HepG2 (cell line): ENCODE measurements at regions not wholly inside any gene's neighbourhood (a gene's known extent, or its start where the extent isn't known, plus 50 kb on each side); places are given as distances from the start of the nearest gene placed in this dataset.

ENCODE experiments used
- BCL6 ChIP-seq: IDR thresholded peaks from 2 replicates; pipeline ENCODE4 v1.6.1; 2016; ENCODE audit warnings: missing genetic modification reagents, missing compliant biosample characterization
- GPN1 ChIP-seq: sonication (generic); formaldehyde crosslinking; IDR thresholded peaks from 2 replicates; pipeline ENCODE4 v1.5.1; 2020; ENCODE audit warnings: missing genetic modification reagents, borderline replicate concordance
- HDAC1 ChIP-seq: sonication (generic); formaldehyde crosslinking; IDR thresholded peaks from 2 replicates; pipeline ENCODE4 v1.5.1; 2020; ENCODE audit warnings: mild to moderate bottlenecking, missing genetic modification reagents
- HES4 ChIP-seq: sonication (generic); formaldehyde crosslinking; IDR thresholded peaks from 2 replicates; pipeline ENCODE4 v1.9.0; 2021; ENCODE audit warnings: mild to moderate bottlenecking, missing genetic modification reagents, borderline replicate concordance
- HIVEP1 ChIP-seq: sonication (generic); formaldehyde crosslinking; IDR thresholded peaks from 2 replicates; pipeline ENCODE4 v1.4.0; 2020; ENCODE audit warnings: mild to moderate bottlenecking, missing genetic modification reagents
- HOMEZ ChIP-seq: IDR thresholded peaks from 2 replicates; pipeline ENCODE4 v1.6.1; 2016; ENCODE audit warnings: low read depth
- KLF11 ChIP-seq: IDR thresholded peaks from 2 replicates; pipeline ENCODE4 v1.6.1; 2016; ENCODE audit warnings: missing compliant biosample characterization
- POLR2AphosphoS2 ChIP-seq: IDR thresholded peaks from 2 replicates; pipeline ENCODE4 v1.6.1; 2011; ENCODE audit warnings: low read depth, low read length, improper control_type of control experiment
- RAD51 ChIP-seq: fragments of 450-650 bp; IDR thresholded peaks from 2 replicates; pipeline ENCODE4 v1.6.1; 2016; ENCODE audit warnings: borderline replicate concordance
- RFX1 ChIP-seq: fragments of 450-650 bp; IDR thresholded peaks from 2 replicates; pipeline ENCODE4 v1.6.1; 2017
- SPEN ChIP-seq: sonication (generic); formaldehyde crosslinking; IDR thresholded peaks from 2 replicates; pipeline ENCODE4 v1.5.1; 2020; ENCODE audit warnings: low read depth, mild to moderate bottlenecking, missing genetic modification reagents
- ZFP36L1 ChIP-seq: sonication (generic); formaldehyde crosslinking; IDR thresholded peaks from 2 replicates; pipeline ENCODE4 v1.8.0; 2022; ENCODE audit warnings: mild to moderate bottlenecking, missing genetic modification reagents, moderate library complexity
- ZMAT3 ChIP-seq: sonication (generic); formaldehyde crosslinking; conservative IDR thresholded peaks from 2 replicates; pipeline ENCODE4 v1.7.0; 2021; ENCODE audit warnings: missing genetic modification reagents
- ZNF264 ChIP-seq: sonication (generic); formaldehyde crosslinking; IDR thresholded peaks from 2 replicates; pipeline ENCODE4 v1.4.0; 2020; ENCODE audit warnings: missing genetic modification reagents
- ZNF292 ChIP-seq: sonication (generic); formaldehyde crosslinking; IDR thresholded peaks from 2 replicates; pipeline ENCODE4 v1.8.1; 2022; ENCODE audit warnings: mild to moderate bottlenecking, low read depth, missing genetic modification reagents, borderline replicate concordance
- ZNF350 ChIP-seq: sonication (generic); formaldehyde crosslinking; IDR thresholded peaks from 2 replicates; pipeline ENCODE4 v1.4.0; 2020; ENCODE audit warnings: mild to moderate bottlenecking, low read depth, missing genetic modification reagents, borderline replicate concordance
- ZNF383 ChIP-seq: sonication (generic); formaldehyde crosslinking; IDR thresholded peaks from 2 replicates; pipeline ENCODE4 v1.4.0; 2020; ENCODE audit warnings: missing genetic modification reagents, mild to moderate bottlenecking, borderline replicate concordance
- ZNF430 ChIP-seq: sonication (generic); formaldehyde crosslinking; IDR thresholded peaks from 2 replicates; pipeline ENCODE4 v1.9.0; 2021; ENCODE audit warnings: mild to moderate bottlenecking, missing genetic modification reagents
- ZNF496 ChIP-seq: sonication (generic); formaldehyde crosslinking; IDR thresholded peaks from 2 replicates; pipeline ENCODE4 v1.8.1; 2023; ENCODE audit warnings: mild to moderate bottlenecking, moderate library complexity, missing genetic modification reagents; ENCODE audit not compliant: insufficient replicate concordance
- ZNF552 ChIP-seq: sonication (generic); formaldehyde crosslinking; IDR thresholded peaks from 2 replicates; pipeline ENCODE4 v1.9.0; 2022; ENCODE audit warnings: missing genetic modification reagents, mild to moderate bottlenecking, borderline replicate concordance
- ZNF652 ChIP-seq: IDR thresholded peaks from 2 replicates; pipeline ENCODE4 v1.6.1; 2016; ENCODE audit warnings: low read depth, borderline replicate concordance
- ZNF691 ChIP-seq: sonication (generic); formaldehyde crosslinking; IDR thresholded peaks from 2 replicates; pipeline ENCODE4 v1.4.0; 2020; ENCODE audit warnings: missing genetic modification reagents, low read depth, mild to moderate bottlenecking, borderline replicate concordance
- ZNF773 ChIP-seq: sonication (generic); formaldehyde crosslinking; IDR thresholded peaks from 2 replicates; pipeline ENCODE4 v1.4.0; 2020; ENCODE audit warnings: missing genetic modification reagents, borderline replicate concordance
- ZNF891 ChIP-seq: sonication (generic); formaldehyde crosslinking; IDR thresholded peaks from 2 replicates; pipeline ENCODE4 v1.5.0; 2020; ENCODE audit warnings: mild to moderate bottlenecking, missing genetic modification reagents
- ZSCAN12 ChIP-seq: sonication (generic); formaldehyde crosslinking; IDR thresholded peaks from 2 replicates; pipeline ENCODE4 v1.9.0; 2021; ENCODE audit warnings: mild to moderate bottlenecking, missing genetic modification reagents
- ZSCAN20 ChIP-seq: sonication (generic); formaldehyde crosslinking; IDR thresholded peaks from 2 replicates; pipeline ENCODE4 v1.4.0; 2020; ENCODE audit warnings: missing genetic modification reagents, mild to moderate bottlenecking, borderline replicate concordance
- TF ChIP-seq, protein P1 (sequence below): sonication (generic); formaldehyde crosslinking; IDR thresholded peaks from 2 replicates; pipeline ENCODE4 v1.4.0; 2020; ENCODE audit warnings: mild to moderate bottlenecking, missing genetic modification reagents

DNA sequence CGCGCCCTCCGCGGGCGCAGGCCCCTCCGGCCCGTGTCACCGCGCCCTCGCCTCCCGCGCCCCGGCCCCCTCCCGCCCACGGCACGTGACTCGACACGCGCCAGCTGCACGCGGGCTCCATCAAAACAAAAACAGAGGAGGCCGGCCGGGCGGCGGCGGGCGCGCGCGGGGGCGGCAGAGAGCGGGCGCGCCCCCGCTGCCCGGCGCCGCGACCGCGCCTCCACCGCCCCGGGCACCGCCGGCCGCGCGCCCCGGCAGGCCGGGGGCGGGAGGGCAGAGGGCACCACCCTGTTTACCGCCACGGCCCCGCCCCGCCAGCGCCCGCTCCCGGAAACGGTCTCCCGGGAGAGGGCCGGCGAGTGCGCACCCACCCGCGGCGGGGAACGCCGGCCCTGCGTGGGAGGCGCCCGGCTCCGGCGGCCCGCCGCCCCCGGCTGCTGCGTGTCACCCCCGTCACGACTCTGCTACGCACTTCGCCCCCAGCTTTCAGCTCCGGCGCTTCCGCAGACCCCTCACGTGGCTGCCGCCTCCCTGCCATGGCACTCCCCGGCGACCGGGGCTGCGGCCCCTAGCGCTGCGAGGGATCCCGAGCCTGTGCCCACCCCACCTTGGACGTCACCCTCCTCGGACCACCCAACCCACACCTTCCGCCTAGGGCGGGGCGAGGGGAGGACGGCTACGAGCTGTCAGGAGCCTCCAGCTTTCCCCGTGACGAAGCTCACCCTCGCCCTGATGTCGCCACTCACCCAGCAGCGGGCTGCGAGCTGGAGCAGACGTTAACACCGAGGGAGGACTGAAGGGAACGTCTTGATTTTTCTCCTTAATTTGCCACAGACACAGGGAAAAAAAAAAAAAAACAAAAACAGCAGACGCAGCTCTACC lies 221.6 kb upstream of the MKLN1 start (continued):
- TF ChIP-seq ZMAT3, result peak; percentile 85
- TF ChIP-seq ZFP36L1 (CRISPR knock-in tag), result no peak
- 0 out of 2 replicates have a peak, but pooled peaks have one; percentile 45 for TF ChIP-seq ZNF691
- peak; percentile 64; the same call in 1 of the 2 replicates for TF ChIP-seq ZSCAN12 (CRISPR knock-in tag)
- TF ChIP-seq SPEN, result peak; percentile 14; the same call in 1 of the 2 replicates
- peak; percentile 69; the same call in 1 of the 2 replicates for TF ChIP-seq ZNF891 (CRISPR knock-in tag)
- TF ChIP-seq ZNF264 (CRISPR knock-in tag), result peak; percentile 97
- peak; percentile 92 for TF ChIP-seq HDAC1
- no peak for TF ChIP-seq RFX1
- TF ChIP-seq ZNF652 (CRISPR knock-in tag), result no peak
- TF ChIP-seq ZNF430 (CRISPR knock-in tag), result peak; percentile 38; the same call in 1 of the 2 replicates
- peak; percentile 94 for TF ChIP-seq HIVEP1 (CRISPR knock-in tag)
- TF ChIP-seq KLF11, result no peak
- TF ChIP-seq ZNF773 (CRISPR knock-in tag), result no peak; the same call in 1 of the 2 replicates
- no peak for TF ChIP-seq HES4 (CRISPR knock-in tag)
- TF ChIP-seq ZNF552 (CRISPR knock-in tag), result no peak
- TF ChIP-seq GPN1, result no peak
- 0 out of 2 replicates have a peak, but pooled peaks have one; percentile 52 for TF ChIP-seq ZNF292 (CRISPR knock-in tag)
- no peak for TF ChIP-seq ZNF496 (CRISPR knock-in tag)
- peak; percentile 52; the same call in 1 of the 2 replicates for TF ChIP-seq ZNF350
- TF ChIP-seq HOMEZ, result no peak
- TF ChIP-seq BCL6 (CRISPR knock-in tag), result peak; percentile 29; the same call in 1 of the 2 replicates
- TF ChIP-seq POLR2AphosphoS2, result no peak
- TF ChIP-seq ZSCAN20, result no peak
- TF ChIP-seq RAD51, result no peak
- TF ChIP-seq, protein P1, sequence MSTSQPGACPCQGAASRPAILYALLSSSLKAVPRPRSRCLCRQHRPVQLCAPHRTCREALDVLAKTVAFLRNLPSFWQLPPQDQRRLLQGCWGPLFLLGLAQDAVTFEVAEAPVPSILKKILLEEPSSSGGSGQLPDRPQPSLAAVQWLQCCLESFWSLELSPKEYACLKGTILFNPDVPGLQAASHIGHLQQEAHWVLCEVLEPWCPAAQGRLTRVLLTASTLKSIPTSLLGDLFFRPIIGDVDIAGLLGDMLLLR (CRISPR knock-in tag), result no peak; the same call in 1 of the 2 replicates
- no peak for TF ChIP-seq ZNF383 (CRISPR knock-in tag)
